ENCODE measurements at regions not wholly inside any gene's neighbourhood (a gene's known extent, or its start where the extent isn't known, plus 50 kb on each side); places are given as distances from the start of the nearest gene placed in this dataset.

DNA sequence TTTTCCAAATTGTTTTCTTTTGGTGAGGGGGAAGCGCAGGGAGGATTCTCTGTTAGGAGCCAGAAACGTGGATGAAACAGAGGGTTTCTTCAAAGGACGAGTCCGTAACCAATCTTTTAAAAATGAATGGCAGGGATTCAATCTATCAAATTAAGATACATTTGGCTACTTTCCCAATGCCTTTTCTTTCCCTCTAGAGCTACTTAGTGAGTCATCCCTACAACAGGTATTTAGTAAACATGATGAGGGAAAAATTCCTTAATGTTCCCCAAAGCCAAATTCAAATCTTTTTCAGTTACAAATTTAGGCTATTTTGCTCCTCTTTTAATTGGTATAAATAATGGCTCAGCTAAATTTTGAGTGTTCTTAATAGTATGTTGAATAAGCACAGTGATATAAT is 366.4 kb upstream of the RIOK2 start:
- H3K9me1 ChIP-seq (ENCODE audit: insufficient read depth, low read length) = no peaks in the 10 kb centered on the region; the same call in 1 of the 2 replicates
- H3K18ac ChIP-seq (ENCODE audit: low read depth, low read length) = no peak overlapping the region
- H4K8ac ChIP-seq (ENCODE audit: low read depth in 2 of 2, low read length in 2 of 2) = no peak overlapping the region
- no peaks in the 10 kb centered on the region for H3K79me1 ChIP-seq (ENCODE audit: low read depth in 1 of 2, low read length in 2 of 2)
- H3K4me3 ChIP-seq (ENCODE audit: insufficient read depth, low read depth, low read length) = no peak overlapping the region
- H2AK9ac ChIP-seq (replicated peaks; ENCODE audit: low read depth, low read length, poor library complexity) = no peak overlapping the region
- H2BK15ac ChIP-seq (ENCODE audit: low read depth, low read length) = no peak overlapping the region
- WGBS, 2 experiments (ENCODE audit: extremely low coverage in 2 of 2, insufficient read length in 1 of 2) = no CpG with 5 or more reads among the region's 4 CpGs
- BruUV-seq (replicated peaks) = no TSS peak
- no peak overlapping the region for H3K27ac ChIP-seq (ENCODE audit: insufficient read depth, low read length)
- ChIA-PET POLR2A (ENCODE audit: unreplicated experiment) (no interaction called here), CTCF (no interaction called here)
- dilution Hi-C loops (cut with HindIII; ENCODE audit: low sequenced_read_pairs, unreplicated experiment) (no loop called here), in situ Hi-C loops (cut with MboI; ENCODE audit: low sequenced_read_pairs) (loop anchor here (25.0 kb wide), 1 partner anchor 1238 kb away; no protein-coding TSS in a partner anchor), intact Hi-C loops (cut with micrococcal nuclease) (loop anchor here (10.0 kb wide), 1 partner anchor 1275 kb away; no protein-coding TSS in a partner anchor)
- H3K36me3 ChIP-seq (ENCODE audit: control insufficient read depth, insufficient read depth, low read length) = no peaks in the 10 kb centered on the region
- no peak overlapping the region for H3K56ac ChIP-seq (ENCODE audit: extremely low read depth, insufficient read depth, low read length)
- H2BK5ac ChIP-seq (ENCODE audit: low read depth, low read length, poor library complexity, severe bottlenecking) = no peak overlapping the region
- no peaks in the 10 kb centered on the region for H3K9me3 ChIP-seq (ENCODE audit: control insufficient read depth, insufficient read depth, low read length)
- no peaks in the 10 kb centered on the region for H4K20me1 ChIP-seq (ENCODE audit: insufficient read depth, low read length)
- no peak for DNase-seq
- H2BK20ac ChIP-seq (ENCODE audit: low read depth, low read length) = no peak overlapping the region
- no peak overlapping the region for H2AFZ ChIP-seq (replicated peaks; ENCODE audit: low read length, poor library complexity)
- no peak for TF ChIP-seq FOS (IDR thresholded peaks at IDR 0.05; ENCODE audit: low read depth, low read length)
- TF ChIP-seq BHLHE40 (IDR thresholded peaks at IDR 0.05; ENCODE audit: low read depth, low read length) = no peak
- no peak for TF ChIP-seq USF2 (IDR thresholded peaks at IDR 0.05; ENCODE audit: low read depth, low read length)
- no peak for TF ChIP-seq SMC3 (IDR thresholded peaks at IDR 0.05; ENCODE audit: low read depth, low read length)
- TF ChIP-seq MAFK (IDR thresholded peaks at IDR 0.05; ENCODE audit: low read depth, low read length) = no peak
- TF ChIP-seq RFX5 (IDR thresholded peaks at IDR 0.05; ENCODE audit: low read depth, low read length) = no peak
- TF ChIP-seq MXI1 (IDR thresholded peaks at IDR 0.05; ENCODE audit: borderline replicate concordance, low read depth, low read length) = no peak
- no peak for TF ChIP-seq MAZ (IDR thresholded peaks at IDR 0.05; ENCODE audit: borderline replicate concordance, low read depth, low read length)
- H2BK120ac ChIP-seq (ENCODE audit: low read depth, low read length) = no peak overlapping the region
- H3K23ac ChIP-seq (ENCODE audit: low read depth, low read length) = no peak overlapping the region
- no peak overlapping the region for H3K9ac ChIP-seq (ENCODE audit: low read depth, low read length)
- no peak overlapping the region for H4K91ac ChIP-seq (ENCODE audit: insufficient read depth, low read depth, low read length)
- 0 out of 2 replicates have a peak, but pooled peaks cover 3% of the 10 kb centered on the region for H3K4me1 ChIP-seq (ENCODE audit: control insufficient read depth, insufficient read depth, low read length)
- no peak overlapping the region for H3K4ac ChIP-seq (ENCODE audit: low read depth, low read length)
- no peaks in the 10 kb centered on the region for H3K27me3 ChIP-seq (ENCODE audit: control insufficient read depth, insufficient read depth, low read length)
- ATAC-seq (ENCODE audit: low read depth) = no peak
- H3K4me2 ChIP-seq (ENCODE audit: low read depth, low read length) = no peak overlapping the region
- H4K5ac ChIP-seq (ENCODE audit: low read depth, low read length) = no peak overlapping the region
- no peak overlapping the region for H2AK5ac ChIP-seq (ENCODE audit: low read depth, low read length)
- no peak overlapping the region for H3K14ac ChIP-seq (replicated peaks; ENCODE audit: low read depth, low read length)
